Lung (tissue), 11 donors: ENCODE measurements at regions not wholly inside any gene's neighbourhood (a gene's known extent, or its start where the extent isn't known, plus 50 kb on each side); places are given as distances from the start of the nearest gene placed in this dataset.

Source experiments
- ATAC-seq: fragments of 200-7000 bp; cut with Tn5 transposase; one replicate; pipeline ENCODE4 v1.9.1; 2020; ENCODE audit warnings: moderate number of reproducible peaks; ENCODE audit not compliant: insufficient read depth, low FRiP score
- DNase-seq, 3 donors: peaks; one replicate each; pipeline ENCODE4 v3.0.0-alpha.2; 2013 to 2017
- H3K27ac ChIP-seq, 2 donors: one replicate each; pipeline ENCODE4 v1.5.1; 2013; ENCODE audit warnings: mild to moderate bottlenecking in 2 of 2, moderate library complexity in 2 of 2, control low read depth in 1 of 2, inconsistent platforms in 1 of 2, low read depth in 1 of 2, low read length in 1 of 2
- H3K27me3 ChIP-seq, 3 donors: one replicate each; pipeline ENCODE4 v1.5.1; 2013; ENCODE audit warnings: low read length in 2 of 3; ENCODE audit not compliant: control insufficient read depth in 3 of 3, insufficient read depth in 3 of 3
- H3K36me3 ChIP-seq, 4 donors: one replicate each; pipeline ENCODE4 v1.5.1; 2013; ENCODE audit warnings: low read length in 4 of 4, mild to moderate bottlenecking in 1 of 4, moderate library complexity in 1 of 4; ENCODE audit not compliant: control insufficient read depth in 4 of 4, insufficient read depth in 4 of 4
- H3K4me1 ChIP-seq, 5 donors: one replicate each; pipeline ENCODE4 v1.5.1; 2013; ENCODE audit warnings: low read length in 5 of 5, mild to moderate bottlenecking in 2 of 5, moderate library complexity in 1 of 5; ENCODE audit not compliant: control insufficient read depth in 5 of 5, insufficient read depth in 5 of 5
- H3K4me3 ChIP-seq: one replicate; pipeline ENCODE4 v1.5.1; 2013; ENCODE audit warnings: mild to moderate bottlenecking, control low read depth, moderate library complexity
- H3K9ac ChIP-seq, 2 donors: one replicate each; pipeline ENCODE4 v1.5.1; 2013; ENCODE audit warnings: low read length in 2 of 2, control low read depth in 1 of 2; ENCODE audit not compliant: insufficient read depth in 1 of 2
- H3K9me3 ChIP-seq, 4 donors: one replicate each; pipeline ENCODE4 v1.5.1; 2013; ENCODE audit warnings: low read length in 3 of 4, mild to moderate bottlenecking in 1 of 4, moderate library complexity in 1 of 4; ENCODE audit not compliant: control insufficient read depth in 4 of 4, insufficient read depth in 3 of 4
- CTCF ChIP-seq: IDR thresholded peaks from 2 replicates; pipeline ENCODE4 v1.5.1; 2012; ENCODE audit warnings: mild to moderate bottlenecking; ENCODE audit errors: control extremely low read depth, extremely low read depth
- WGBS, 2 donors: extraction: QIAGEN DNeasy Blood & Tissue Kit; methylation state at CpG; one replicate each; pipeline ENCODE4 v1.1.7; 2013; 5-methylcytosine and 5-hydroxymethylcytosine counted together
- donor health status: control.
- donor health status: control.
- donor health status: Bipolar disorder and iron deficiency.
- donor health status: healthy.
- donor health status: DM: yes; HTN: yes; CAD: no.

GRCh38 chr11:15590132-15590531 is 475.4 kb downstream of the INSC start:
- Histone ChIP-seq H3K4me1 (peaks cover 0 to 1% (median 0%) of the 10 kb centered on the region in 5 donors), H3K4me3 (no peak overlapping the region), H3K27ac (no peak overlapping the region), H3K36me3 (no peaks in the 10 kb centered on the region), H3K27me3 (no peaks in the 10 kb centered on the region), H3K9ac (no peak overlapping the region), H3K9me3 (peaks cover 0 to 1% (median 0%) of the 10 kb centered on the region in 4 donors)
- DNase-seq: no peak
- no peak for ATAC-seq
- no peak for TF ChIP-seq CTCF
- WGBS, 2 donors: 62 to 80% methylated on average over 1 of the region's 1 CpG

- no peak overlapping the region for H3K4me3 ChIP-seq
- 68 to 81% methylated on average over 5 of the region's 5 CpGs for WGBS, 2 donors
- no peak overlapping the region for H3K9ac ChIP-seq
- ATAC-seq (peak; percentile 1), DNase-seq (peak in 1 of 3 donors; percentile 7)
- no peak for TF ChIP-seq CTCF
- no peaks in the 10 kb centered on the region for H3K27me3 ChIP-seq
- H3K9me3 ChIP-seq: peaks cover 0 to 3% (median 0%) of the 10 kb centered on the region in 4 donors
- no peaks in the 10 kb centered on the region for H3K36me3 ChIP-seq
- H3K27ac ChIP-seq: no peak overlapping the region
- H3K4me1 ChIP-seq: peaks cover 0 to 4% (median 0%) of the 10 kb centered on the region in 5 donors
Observed at GRCh38 chr11:15591112-15591537, 476.4 kb downstream of the INSC start.

- WGBS, 2 donors: 80 to 83% methylated on average over 4 of the region's 4 CpGs
- Histone ChIP-seq H3K27ac (no peak overlapping the region), H3K4me3 (no peak overlapping the region), H3K4me1 (peaks cover 0 to 4% (median 0%) of the 10 kb centered on the region in 5 donors), H3K36me3 (no peaks in the 10 kb centered on the region), H3K27me3 (no peaks in the 10 kb centered on the region), H3K9me3 (peaks cover 0 to 1% (median 0%) of the 10 kb centered on the region in 4 donors), H3K9ac (no peak overlapping the region)
- DNase-seq (no peak), ATAC-seq (no peak)
- no peak for TF ChIP-seq CTCF
Observed at GRCh38 chr11:15594607-15595006, 479.9 kb downstream of the INSC start.

GRCh38 chr11:15599376-15599775 is 484.7 kb downstream of the INSC start:
- ATAC-seq (no peak), DNase-seq (no peak)
- Histone ChIP-seq H3K9me3 (peaks cover 0 to 1% (median 0%) of the 10 kb centered on the region in 4 donors), H3K4me3 (no peak overlapping the region), H3K27me3 (no peaks in the 10 kb centered on the region), H3K4me1 (peaks cover 0 to 6% (median 4%) of the 10 kb centered on the region in 5 donors), H3K9ac (no peak overlapping the region), H3K36me3 (no peaks in the 10 kb centered on the region), H3K27ac (no peak overlapping the region)
- TF ChIP-seq CTCF: no peak
- 97 to 98% methylated on average over 3 of the region's 3 CpGs for WGBS, 2 donors
